NOMO-1 (cell line): ENCODE measurements at regions not wholly inside any gene's neighbourhood (a gene's known extent, or its start where the extent isn't known, plus 50 kb on each side); places are given as distances from the start of the nearest gene placed in this dataset.
A peak's percentile ranks its signal among the peaks of the same experiment; 100 is the strongest.

ENCODE experiments used
- DNase-seq, 2 experiments: peaks; one replicate each; lab custom pipeline; 2025; ENCODE audit not compliant: unreplicated experiment in 2 of 2; lab: John Stamatoyannopoulos, UW

- DNase-seq: no peak
These were observed 565.5 kb downstream of the EPM2A start for GRCh38 chr6:145169726-145170224.

- no peak for DNase-seq
These were observed 559.9 kb downstream of the EPM2A start for GRCh38 chr6:145175470-145175869.

- DNase-seq: no peak
These were observed 556.9 kb downstream of the EPM2A start for GRCh38 chr6:145178391-145178790.

- DNase-seq: no peak
These were observed 547.7 kb downstream of the EPM2A start for GRCh38 chr6:145187491-145188206.

GRCh38 chr6:145189836-145190235 is 545.5 kb downstream of the EPM2A start:
- no peak for DNase-seq

- no peak for DNase-seq
These were observed 540.9 kb downstream of the EPM2A start for GRCh38 chr6:145194389-145194788.

GRCh38 chr6:145199961-145200360 is 535.4 kb downstream of the EPM2A start:
- DNase-seq: peak; percentile 5 to 29

GRCh38 chr6:145204301-145204700 is 531.0 kb downstream of the EPM2A start:
- DNase-seq: no peak

GRCh38 chr6:145206247-145206907 is 528.9 kb downstream of the EPM2A start:
- peak; percentile 46 to 64 for DNase-seq

- no peak for DNase-seq
These were observed 526.8 kb downstream of the EPM2A start for GRCh38 chr6:145208474-145208873.

GRCh38 chr6:145209272-145209671 is 526.0 kb downstream of the EPM2A start:
- DNase-seq: no peak

- DNase-seq: no peak
These were observed 522.5 kb downstream of the EPM2A start for GRCh38 chr6:145212813-145213212.

- DNase-seq: no peak
These were observed 521.7 kb downstream of the EPM2A start for GRCh38 chr6:145213614-145214013.

GRCh38 chr6:145214570-145214969 is 520.8 kb downstream of the EPM2A start:
- DNase-seq: peak; percentile 2 to 13

GRCh38 chr6:145224450-145224849 is 510.9 kb downstream of the EPM2A start:
- DNase-seq: no peak

- DNase-seq: no peak
These were observed 509.8 kb downstream of the EPM2A start for GRCh38 chr6:145225500-145225899.

- no peak for DNase-seq
These were observed 507.7 kb downstream of the EPM2A start for GRCh38 chr6:145227593-145227992.

GRCh38 chr6:145228962-145229582 is 506.2 kb downstream of the EPM2A start:
- DNase-seq: no peak

GRCh38 chr6:145233955-145234354 is 501.4 kb downstream of the EPM2A start:
- no peak for DNase-seq

GRCh38 chr6:145235207-145235606 is 500.1 kb downstream of the EPM2A start:
- DNase-seq: no peak

- DNase-seq: no peak
These were observed 496.5 kb downstream of the EPM2A start for GRCh38 chr6:145238787-145239186.

GRCh38 chr6:145241039-145241438 is 494.3 kb downstream of the EPM2A start:
- no peak for DNase-seq
